GM18909 (cell line): ENCODE measurements at regions not wholly inside any gene's neighbourhood (a gene's known extent, or its start where the extent isn't known, plus 50 kb on each side); places are given as distances from the start of the nearest gene placed in this dataset.

ENCODE experiments used
- ATAC-seq: cut with Tn5 transposase; IDR thresholded peaks from one replicate; pipeline ENCODE4 v1.9.1; 2021; ENCODE audit warnings: mild to moderate bottlenecking; ENCODE audit not compliant: unreplicated experiment, poor library complexity

- no peak for ATAC-seq
Measured at GRCh38 chr20:6882561-6883291, 115.2 kb downstream of the BMP2 start.

GRCh38 chr20:6884114-6884513, 116.6 kb downstream of the BMP2 start:
- ATAC-seq, result no peak

GRCh38 chr20:6886065-6886729, 118.7 kb downstream of the BMP2 start:
- ATAC-seq, result no peak

GRCh38 chr20:6887966-6888365, 120.5 kb downstream of the BMP2 start:
- ATAC-seq, result no peak

- no peak for ATAC-seq
Measured at GRCh38 chr20:6888736-6889395, 121.4 kb downstream of the BMP2 start.

GRCh38 chr20:6892724-6893123, 125.2 kb downstream of the BMP2 start:
- no peak for ATAC-seq

GRCh38 chr20:6898928-6899327, 131.4 kb downstream of the BMP2 start:
- no peak for ATAC-seq

- ATAC-seq, result no peak
Measured at GRCh38 chr20:6906871-6907270, 139.4 kb downstream of the BMP2 start.

GRCh38 chr20:6908673-6909072, 141.2 kb downstream of the BMP2 start:
- ATAC-seq, result no peak

- ATAC-seq, result no peak
Measured at GRCh38 chr20:6909608-6910007, 142.1 kb downstream of the BMP2 start.

- ATAC-seq, result no peak
Measured at GRCh38 chr20:6914986-6915385, 147.5 kb downstream of the BMP2 start.

GRCh38 chr20:6916938-6917337, 149.5 kb downstream of the BMP2 start:
- no peak for ATAC-seq

- no peak for ATAC-seq
Measured at GRCh38 chr20:6919792-6920468, 152.4 kb downstream of the BMP2 start.

GRCh38 chr20:6920991-6921613, 153.6 kb downstream of the BMP2 start:
- ATAC-seq, result no peak

GRCh38 chr20:6921717-6922386, 154.4 kb downstream of the BMP2 start:
- ATAC-seq, result no peak

- ATAC-seq, result no peak
Measured at GRCh38 chr20:6924681-6925080, 157.2 kb downstream of the BMP2 start.

GRCh38 chr20:6925744-6926278, 158.3 kb downstream of the BMP2 start:
- ATAC-seq, result no peak

- no peak for ATAC-seq
Measured at GRCh38 chr20:6940048-6940447, 172.6 kb downstream of the BMP2 start.

- ATAC-seq, result no peak
Measured at GRCh38 chr20:6940876-6941275, 173.4 kb downstream of the BMP2 start.

GRCh38 chr20:6941571-6941970, 174.1 kb downstream of the BMP2 start:
- ATAC-seq, result no peak
